Natural killer cell (primary cell): ENCODE measurements at regions not wholly inside any gene's neighbourhood (a gene's known extent, or its start where the extent isn't known, plus 50 kb on each side); places are given as distances from the start of the nearest gene placed in this dataset.

Source experiments
- ATAC-seq, 3 donors: fragments of 150-1000 bp in 2 of 3; fragments of 200-7000 bp in 1 of 3; cut with Tn5 transposase; 1 replicate in 1 of 3; 2 replicates in 2 of 3; pipeline ENCODE4 v1.10.0; 2021; ENCODE audit warnings: mild to moderate bottlenecking in 2 of 3, moderate library complexity in 2 of 3
- DNase-seq, 2 donors: peaks; one replicate each; pipeline versions ENCODE4 v3.0.0 to v3.0.0-alpha.2; 2013 to 2021; ENCODE audit warnings: mixed read lengths in 1 of 2
- H3K27ac ChIP-seq: one replicate; pipeline ENCODE4 v1.5.1; 2013; ENCODE audit warnings: mild to moderate bottlenecking, low read length
- H3K27me3 ChIP-seq: one replicate; pipeline ENCODE4 v1.6.1; 2013; ENCODE audit warnings: low read length; ENCODE audit not compliant: control insufficient read depth, insufficient read depth
- H3K36me3 ChIP-seq: one replicate; pipeline ENCODE4 v1.6.1; 2013; ENCODE audit warnings: low read length; ENCODE audit not compliant: control insufficient read depth, insufficient read depth
- H3K4me1 ChIP-seq: one replicate; pipeline ENCODE4 v1.6.1; 2013; ENCODE audit warnings: low read length; ENCODE audit not compliant: control insufficient read depth, insufficient read depth
- H3K4me3 ChIP-seq: one replicate; pipeline ENCODE4 v1.5.1; 2013; ENCODE audit warnings: low read length
- H3K9me3 ChIP-seq: one replicate; pipeline ENCODE4 v1.6.1; 2013; ENCODE audit warnings: low read length; ENCODE audit not compliant: control insufficient read depth, insufficient read depth
- H3K27ac Mint-ChIP-seq, 2 donors: one replicate each; pipeline ENCODE4 v1.8.0; 2022; ENCODE audit warnings: mild to moderate bottlenecking in 2 of 2, mixed read lengths in 2 of 2, moderate library complexity in 1 of 2
- H3K27me3 Mint-ChIP-seq, 2 donors: one replicate each; pipeline ENCODE4 v1.8.0; 2022; ENCODE audit warnings: low read depth in 2 of 2, mixed read lengths in 2 of 2
- H3K36me3 Mint-ChIP-seq: one replicate; pipeline ENCODE4 v1.8.0; 2022; ENCODE audit warnings: mixed read lengths
- H3K4me1 Mint-ChIP-seq, 2 donors: one replicate each; pipeline ENCODE4 v1.8.0; 2022; ENCODE audit warnings: mixed read lengths in 2 of 2
- H3K4me3 Mint-ChIP-seq: one replicate; pipeline ENCODE4 v1.8.0; 2022; ENCODE audit warnings: mild to moderate bottlenecking, moderate library complexity, mixed read lengths
- H3K9me3 Mint-ChIP-seq, 2 donors: one replicate each; pipeline ENCODE4 v1.8.0; 2022; ENCODE audit warnings: mixed read lengths in 2 of 2
- WGBS: methylation state at CpG from one replicate; pipeline ENCODE4 v1.1.7; 2013; ENCODE audit warnings: missing lambda C conversion rate; ENCODE audit not compliant: insufficient coverage; 5-methylcytosine and 5-hydroxymethylcytosine counted together
- intact Hi-C: fragments of 100-400 bp; cut with micrococcal nuclease; formaldehyde crosslinking; loops from one replicate; pipeline ENCODE4 v1.14.2; 2022
- TF ChIP-seq, protein P1 (sequence below): fragments of 200-600 bp; IDR thresholded peaks from one replicate; pipeline ENCODE4 v1.8.0; 2022; ENCODE audit warnings: antibody characterized with exemption

DNA sequence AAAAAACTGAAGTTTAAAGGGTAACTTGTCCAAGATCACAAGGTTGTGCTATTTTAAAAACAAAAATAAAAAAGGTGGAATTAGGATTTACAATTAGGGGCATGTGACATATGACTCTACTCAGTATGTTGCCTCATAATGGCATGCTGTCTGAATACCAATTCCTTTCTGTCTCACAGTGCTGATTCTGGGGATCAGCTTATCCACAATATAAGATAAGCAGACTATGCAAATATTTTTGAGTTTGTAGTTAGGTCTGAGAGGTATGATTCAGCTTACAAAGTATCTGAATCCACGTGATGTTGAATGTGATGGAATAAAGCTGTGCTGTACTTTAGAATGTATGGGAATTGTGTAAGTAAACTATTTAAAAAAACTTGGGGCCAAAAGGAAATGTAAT, 216.6 kb downstream of the HHIPL2 start:
- no peaks in the 10 kb centered on the region for H3K4me1 Mint-ChIP-seq
- WGBS = 73% methylated on average over 1 of the region's 1 CpG
- ATAC-seq = no peak
- no peak overlapping the region for H3K27ac ChIP-seq
- no peaks in the 10 kb centered on the region for H3K36me3 Mint-ChIP-seq
- peaks cover 0 to 2% of the 10 kb centered on the region in 2 donors for H3K27me3 Mint-ChIP-seq
- DNase-seq = no peak
- H3K27ac Mint-ChIP-seq = no peak overlapping the region
- intact Hi-C loops = no loop called here
- no peaks in the 10 kb centered on the region for H3K27me3 ChIP-seq
- H3K4me1 ChIP-seq = no peaks in the 10 kb centered on the region
- TF ChIP-seq, protein P1, sequence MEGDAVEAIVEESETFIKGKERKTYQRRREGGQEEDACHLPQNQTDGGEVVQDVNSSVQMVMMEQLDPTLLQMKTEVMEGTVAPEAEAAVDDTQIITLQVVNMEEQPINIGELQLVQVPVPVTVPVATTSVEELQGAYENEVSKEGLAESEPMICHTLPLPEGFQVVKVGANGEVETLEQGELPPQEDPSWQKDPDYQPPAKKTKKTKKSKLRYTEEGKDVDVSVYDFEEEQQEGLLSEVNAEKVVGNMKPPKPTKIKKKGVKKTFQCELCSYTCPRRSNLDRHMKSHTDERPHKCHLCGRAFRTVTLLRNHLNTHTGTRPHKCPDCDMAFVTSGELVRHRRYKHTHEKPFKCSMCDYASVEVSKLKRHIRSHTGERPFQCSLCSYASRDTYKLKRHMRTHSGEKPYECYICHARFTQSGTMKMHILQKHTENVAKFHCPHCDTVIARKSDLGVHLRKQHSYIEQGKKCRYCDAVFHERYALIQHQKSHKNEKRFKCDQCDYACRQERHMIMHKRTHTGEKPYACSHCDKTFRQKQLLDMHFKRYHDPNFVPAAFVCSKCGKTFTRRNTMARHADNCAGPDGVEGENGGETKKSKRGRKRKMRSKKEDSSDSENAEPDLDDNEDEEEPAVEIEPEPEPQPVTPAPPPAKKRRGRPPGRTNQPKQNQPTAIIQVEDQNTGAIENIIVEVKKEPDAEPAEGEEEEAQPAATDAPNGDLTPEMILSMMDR = no peak
- H3K4me3 Mint-ChIP-seq = no peak overlapping the region
- no peak overlapping the region for H3K4me3 ChIP-seq
- H3K9me3 ChIP-seq = no peaks in the 10 kb centered on the region
- H3K9me3 Mint-ChIP-seq = no peaks in the 10 kb centered on the region
- no peaks in the 10 kb centered on the region for H3K36me3 ChIP-seq

DNA sequence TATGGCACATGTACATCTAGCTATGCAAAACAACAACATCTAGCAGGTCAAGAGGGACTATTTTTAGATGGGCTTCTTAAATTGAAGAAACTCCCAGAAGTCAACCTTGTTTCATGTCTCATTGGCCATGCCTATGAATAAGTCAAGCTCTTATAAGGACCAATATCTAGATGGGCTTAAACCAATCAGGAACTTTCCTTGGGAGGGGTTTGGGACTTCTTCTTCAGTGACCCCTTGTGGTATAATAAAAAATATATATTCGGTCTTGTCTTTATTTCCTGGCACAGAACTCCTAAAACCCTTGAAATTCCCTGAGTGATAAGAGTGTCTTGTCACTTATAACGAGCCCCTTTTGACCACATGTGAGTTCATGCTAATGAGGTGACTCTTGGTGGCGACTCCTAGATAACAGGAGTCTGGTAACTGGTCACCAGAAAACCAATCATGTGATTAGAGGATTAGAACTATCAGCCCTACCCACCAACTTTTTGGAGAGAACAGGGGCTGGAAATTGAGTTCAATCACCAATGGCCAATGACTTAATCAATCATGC, 218.3 kb downstream of the HHIPL2 start:
- Histone ChIP-seq H3K36me3 (no peaks in the 10 kb centered on the region), H3K4me1 (no peaks in the 10 kb centered on the region), H3K27me3 (no peaks in the 10 kb centered on the region), H3K27ac (no peak overlapping the region), H3K4me3 (no peak overlapping the region), H3K9me3 (no peaks in the 10 kb centered on the region)
- no peak for DNase-seq
- WGBS = 94% methylated on average over 3 of the region's 3 CpGs
- Mint-ChIP-seq H3K4me3 (no peak overlapping the region), H3K27me3 (peaks cover 0 to 2% of the 10 kb centered on the region in 2 donors), H3K4me1 (no peaks in the 10 kb centered on the region), H3K27ac (no peak overlapping the region), H3K36me3 (no peaks in the 10 kb centered on the region), H3K9me3 (no peaks in the 10 kb centered on the region)
- ATAC-seq = no peak
- TF ChIP-seq, protein P1 = no peak
- intact Hi-C loops = no loop called here

DNA sequence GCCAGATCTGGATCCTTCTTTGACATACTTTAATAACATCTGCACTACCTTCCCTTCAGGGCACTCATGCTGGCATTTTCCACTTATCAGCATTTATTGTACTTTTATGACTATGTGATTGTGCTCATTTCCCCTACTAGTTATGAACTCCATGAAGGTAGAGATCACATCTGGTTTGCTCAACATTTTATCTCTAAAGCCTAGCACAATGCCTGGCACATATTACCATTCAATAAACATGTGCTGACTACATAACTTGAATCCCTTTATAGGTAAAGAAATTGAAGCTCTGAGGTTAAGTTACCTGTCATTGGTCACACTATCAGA, 221.2 kb downstream of the HHIPL2 start:
- no peaks in the 10 kb centered on the region for H3K9me3 Mint-ChIP-seq
- TF ChIP-seq, protein P1 = no peak
- H3K4me3 Mint-ChIP-seq = no peak overlapping the region
- H3K4me1 ChIP-seq = no peaks in the 10 kb centered on the region
- no peak for DNase-seq
- no peak for ATAC-seq
- no peak overlapping the region for H3K4me3 ChIP-seq
- no peaks in the 10 kb centered on the region for H3K27me3 ChIP-seq
- no peaks in the 10 kb centered on the region for H3K9me3 ChIP-seq
- no peaks in the 10 kb centered on the region for H3K36me3 ChIP-seq
- no peak overlapping the region for H3K27ac Mint-ChIP-seq
- H3K27ac ChIP-seq = no peak overlapping the region
- H3K4me1 Mint-ChIP-seq = no peaks in the 10 kb centered on the region
- no peaks in the 10 kb centered on the region for H3K36me3 Mint-ChIP-seq
- intact Hi-C loops = no loop called here
- peaks cover 0 to 2% of the 10 kb centered on the region in 2 donors for H3K27me3 Mint-ChIP-seq

DNA sequence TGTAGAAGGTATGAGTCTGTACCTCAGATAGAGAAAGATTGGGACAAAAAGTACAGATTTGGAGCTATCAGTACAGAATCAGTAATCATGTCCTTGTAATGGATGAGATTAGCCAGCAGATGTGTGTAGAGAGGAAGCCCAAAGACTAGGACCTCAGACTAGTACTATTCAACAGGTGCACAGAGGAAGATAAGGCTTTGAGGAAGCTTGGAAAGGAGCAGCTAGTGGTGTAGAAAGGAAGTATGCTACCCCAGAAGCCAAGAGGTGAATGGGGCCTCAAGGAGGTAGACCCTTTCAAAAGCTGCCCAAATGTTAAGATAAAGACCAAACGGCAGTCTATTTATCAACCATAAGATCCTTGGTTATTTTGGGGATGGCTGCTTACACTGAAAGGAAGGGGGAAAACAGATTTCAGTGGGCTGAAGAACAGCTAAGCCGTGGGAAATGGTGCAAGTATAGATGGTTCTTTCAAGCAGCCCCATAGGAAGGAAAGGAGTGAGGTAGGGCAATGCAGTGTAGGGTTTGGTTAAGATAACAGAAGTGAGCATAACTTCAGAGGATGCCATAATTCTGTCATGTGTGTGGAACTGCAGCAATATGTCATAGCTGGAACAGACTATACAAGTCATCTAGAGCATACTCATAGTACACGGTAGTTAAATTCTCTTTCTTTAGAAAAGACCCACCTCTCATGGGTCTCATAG, 221.7 kb downstream of the HHIPL2 start:
- Histone ChIP-seq H3K27me3 (no peaks in the 10 kb centered on the region), H3K9me3 (no peaks in the 10 kb centered on the region), H3K4me1 (no peaks in the 10 kb centered on the region), H3K27ac (no peak overlapping the region), H3K36me3 (no peaks in the 10 kb centered on the region), H3K4me3 (no peak overlapping the region)
- Mint-ChIP-seq H3K27me3 (peaks cover 2 to 3% of the 10 kb centered on the region in 2 donors), H3K4me1 (no peaks in the 10 kb centered on the region), H3K9me3 (no peaks in the 10 kb centered on the region), H3K36me3 (no peaks in the 10 kb centered on the region), H3K4me3 (no peak overlapping the region), H3K27ac (no peak overlapping the region)
- ATAC-seq = no peak
- no peak for DNase-seq
- intact Hi-C loops = no loop called here
- TF ChIP-seq, protein P1 = no peak
- WGBS = 24% methylated on average over 3 of the region's 3 CpGs
